ENCODE measurements at regions not wholly inside any gene's neighbourhood (a gene's known extent, or its start where the extent isn't known, plus 50 kb on each side); places are given as distances from the start of the nearest gene placed in this dataset.

DNA sequence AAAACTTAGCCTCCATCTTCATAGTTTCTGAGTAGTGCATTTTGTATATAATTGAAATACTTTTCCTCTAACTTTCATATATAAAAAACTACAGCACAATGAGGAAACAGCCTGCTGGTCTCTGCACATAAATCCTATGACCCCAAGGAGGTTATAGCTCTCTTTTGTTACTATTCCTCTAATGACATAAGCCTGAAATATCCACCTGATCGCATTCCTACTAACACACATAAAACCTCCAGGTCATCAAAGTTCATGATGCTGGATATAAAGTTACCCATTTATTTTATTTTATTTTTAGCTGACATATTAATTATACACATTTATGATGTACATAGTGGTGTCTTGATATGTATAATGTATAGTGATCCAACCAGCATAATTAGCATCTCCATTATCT lies 1042.0 kb upstream of the B3GALT2 start:
- TF ChIP-seq, protein P1, sequence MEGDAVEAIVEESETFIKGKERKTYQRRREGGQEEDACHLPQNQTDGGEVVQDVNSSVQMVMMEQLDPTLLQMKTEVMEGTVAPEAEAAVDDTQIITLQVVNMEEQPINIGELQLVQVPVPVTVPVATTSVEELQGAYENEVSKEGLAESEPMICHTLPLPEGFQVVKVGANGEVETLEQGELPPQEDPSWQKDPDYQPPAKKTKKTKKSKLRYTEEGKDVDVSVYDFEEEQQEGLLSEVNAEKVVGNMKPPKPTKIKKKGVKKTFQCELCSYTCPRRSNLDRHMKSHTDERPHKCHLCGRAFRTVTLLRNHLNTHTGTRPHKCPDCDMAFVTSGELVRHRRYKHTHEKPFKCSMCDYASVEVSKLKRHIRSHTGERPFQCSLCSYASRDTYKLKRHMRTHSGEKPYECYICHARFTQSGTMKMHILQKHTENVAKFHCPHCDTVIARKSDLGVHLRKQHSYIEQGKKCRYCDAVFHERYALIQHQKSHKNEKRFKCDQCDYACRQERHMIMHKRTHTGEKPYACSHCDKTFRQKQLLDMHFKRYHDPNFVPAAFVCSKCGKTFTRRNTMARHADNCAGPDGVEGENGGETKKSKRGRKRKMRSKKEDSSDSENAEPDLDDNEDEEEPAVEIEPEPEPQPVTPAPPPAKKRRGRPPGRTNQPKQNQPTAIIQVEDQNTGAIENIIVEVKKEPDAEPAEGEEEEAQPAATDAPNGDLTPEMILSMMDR (IDR thresholded peaks at IDR 0.05), result no peak
- no peak for TF ChIP-seq ZFX (IDR thresholded peaks at IDR 0.05; ENCODE audit: borderline replicate concordance)

Measured in 22Rv1 (cell line).